ENCODE measurements at regions not wholly inside any gene's neighbourhood (a gene's known extent, or its start where the extent isn't known, plus 50 kb on each side); places are given as distances from the start of the nearest gene placed in this dataset.

GRCh38 chr12:70150230-70150629, 93.0 kb upstream of the CNOT2 start:
- no peak for TF ChIP-seq CTCF (IDR thresholded peaks at IDR 0.05; ENCODE audit: low read length)
- no peak for TF ChIP-seq EZH2 (IDR thresholded peaks at IDR 0.05; ENCODE audit: borderline replicate concordance, low read length)

All from OCI-LY1 (cell line).